T-helper 17 cell (primary cell): ENCODE measurements at regions not wholly inside any gene's neighbourhood (a gene's known extent, or its start where the extent isn't known, plus 50 kb on each side); places are given as distances from the start of the nearest gene placed in this dataset.
"Not testable (repeated sequence)": the region's sequence is repeated elsewhere in the genome, so short reads cannot be mapped to it uniquely, and the experiment has no call there.

Experiments used
- ATAC-seq: fragments of 150-1000 bp; cut with Tn5 transposase; 2 replicates; pipeline ENCODE4 v1.10.0; 2021; ENCODE audit warnings: mild to moderate bottlenecking, moderate library complexity
- DNase-seq, 3 donors: peaks; one replicate each; pipeline versions ENCODE4 v3.0.0 to v3.0.0-alpha.2; 2020 to 2021
- H3K9me3 ChIP-seq: one replicate; pipeline ENCODE4 v1.7.0; 2013; ENCODE audit warnings: low read length, mild to moderate bottlenecking; ENCODE audit not compliant: control insufficient read depth, poor library complexity, severe bottlenecking
- H3K27ac Mint-ChIP-seq: one replicate; pipeline ENCODE4 v1.8.0; 2022; ENCODE audit warnings: mild to moderate bottlenecking, moderate library complexity, mixed read lengths
- H3K27me3 Mint-ChIP-seq: one replicate; pipeline ENCODE4 v1.8.0; 2022; ENCODE audit warnings: mixed read lengths
- H3K36me3 Mint-ChIP-seq: one replicate; pipeline ENCODE4 v1.8.0; 2022; ENCODE audit warnings: low read depth, mixed read lengths
- H3K4me1 Mint-ChIP-seq: one replicate; pipeline ENCODE4 v1.8.0; 2022; ENCODE audit warnings: mild to moderate bottlenecking, mixed read lengths
- H3K4me3 Mint-ChIP-seq: one replicate; pipeline ENCODE4 v1.8.0; 2022; ENCODE audit warnings: mild to moderate bottlenecking, moderate library complexity, mixed read lengths

DNA sequence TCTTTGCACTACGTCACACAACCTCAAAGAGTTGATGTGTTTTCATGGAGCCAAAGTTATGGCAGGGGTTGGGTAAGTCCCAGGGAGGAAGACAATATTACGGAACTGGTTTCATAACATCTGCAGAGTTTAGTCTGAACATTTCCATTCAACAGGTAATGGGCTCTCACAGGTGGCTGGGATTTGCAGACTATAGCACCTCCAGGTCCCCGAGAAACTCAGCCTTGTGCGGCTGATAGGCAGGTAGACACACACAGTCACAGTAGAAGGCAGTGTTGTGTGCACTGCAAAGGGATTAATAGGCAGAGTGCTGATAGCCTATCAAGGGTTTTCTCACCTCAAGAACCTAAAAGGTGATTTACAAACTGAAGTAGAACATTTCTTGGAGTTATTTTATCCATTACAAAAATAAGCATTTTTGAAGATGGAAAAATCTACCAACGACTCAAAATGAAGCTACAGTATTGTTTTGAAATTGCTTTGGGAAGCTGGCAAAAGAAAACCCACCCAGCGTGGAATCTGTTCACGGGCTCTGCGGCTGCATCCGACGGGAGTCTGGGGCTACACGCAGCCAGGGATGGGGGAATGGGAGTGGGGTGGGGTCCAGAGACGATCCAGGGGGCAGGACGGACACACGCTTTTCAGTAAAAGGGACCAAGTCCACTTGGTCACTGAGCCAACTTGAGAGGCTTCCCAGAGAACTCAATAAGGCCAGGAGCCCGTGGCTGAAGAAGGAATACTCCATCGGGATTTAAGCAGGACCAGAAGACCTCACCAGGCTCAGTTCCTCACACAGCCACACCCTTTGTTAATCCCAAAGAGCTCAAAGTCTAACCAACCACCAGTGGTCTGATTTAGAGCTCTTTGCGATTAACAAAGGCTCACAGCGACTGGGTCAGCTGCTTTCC lies 82.9 kb downstream of the CHRNA1 start:
- H3K36me3 Mint-ChIP-seq: no peaks in the 10 kb centered on the region
- H3K27me3 Mint-ChIP-seq: no peaks in the 10 kb centered on the region
- H3K27ac Mint-ChIP-seq: peak overlapping the region; percentile 73
- H3K9me3 ChIP-seq: no peaks in the 10 kb centered on the region
- ATAC-seq (no peak), DNase-seq (no peak)
- peak overlapping the region; percentile 88 for H3K4me3 Mint-ChIP-seq
- H3K4me1 Mint-ChIP-seq: peaks cover 41% of the 10 kb centered on the region

DNA sequence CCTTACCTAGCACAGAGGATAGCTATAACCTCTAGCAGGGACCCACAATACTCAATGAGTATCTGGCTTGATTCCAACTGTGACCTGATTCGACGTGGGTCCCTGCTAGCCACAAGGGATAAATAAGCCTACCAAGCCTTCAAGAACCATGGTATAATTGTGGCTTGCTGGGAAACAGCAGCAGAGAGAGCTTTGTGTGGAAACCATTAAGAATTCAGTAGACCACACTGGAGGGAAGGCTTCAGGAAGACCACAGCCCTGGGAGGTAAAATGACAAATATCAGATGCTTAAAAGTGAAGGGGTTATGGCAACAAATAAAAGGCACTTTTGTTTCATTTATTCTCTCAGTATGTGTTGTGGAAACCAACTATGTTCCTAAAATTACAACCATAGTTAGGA lies 82.6 kb upstream of the WIPF1 start:
- no peak for DNase-seq

DNA sequence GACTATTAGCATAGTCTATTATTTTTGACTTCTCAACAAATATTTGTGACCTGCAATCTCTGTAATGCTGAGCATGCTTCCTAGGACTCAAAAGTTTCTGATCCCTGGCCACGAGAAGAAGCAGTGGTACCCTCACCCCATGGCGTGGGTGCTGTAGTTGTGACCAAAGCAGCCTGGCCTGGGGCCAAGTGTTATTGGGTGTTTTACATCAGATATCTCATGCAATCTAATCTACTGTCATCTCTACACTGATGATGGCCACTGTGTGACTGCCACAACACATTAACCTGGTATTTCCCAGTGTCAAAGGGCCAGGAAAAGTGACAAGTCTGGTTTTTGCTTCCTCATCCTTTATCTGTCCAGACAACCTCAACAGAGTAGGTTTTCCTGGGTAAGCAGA lies 80.8 kb upstream of the WIPF1 start:
- no peak overlapping the region for H3K4me3 Mint-ChIP-seq
- no peaks in the 10 kb centered on the region for H3K36me3 Mint-ChIP-seq
- H3K9me3 ChIP-seq: no peaks in the 10 kb centered on the region
- H3K4me1 Mint-ChIP-seq: peaks cover 35% of the 10 kb centered on the region
- no peaks in the 10 kb centered on the region for H3K27me3 Mint-ChIP-seq
- ATAC-seq: no peak
- peak overlapping the region; percentile 53 for H3K27ac Mint-ChIP-seq
- DNase-seq: no peak

More for the DNA sequence above, 82.6 kb upstream of the WIPF1 start:
- no peaks in the 10 kb centered on the region for H3K9me3 ChIP-seq
- no peaks in the 10 kb centered on the region for H3K36me3 Mint-ChIP-seq
- peaks cover 43% of the 10 kb centered on the region for H3K4me1 Mint-ChIP-seq
- ATAC-seq: no peak
- H3K27ac Mint-ChIP-seq: no peak overlapping the region
- no peaks in the 10 kb centered on the region for H3K27me3 Mint-ChIP-seq
- H3K4me3 Mint-ChIP-seq: peak overlapping the region; percentile 63

DNA sequence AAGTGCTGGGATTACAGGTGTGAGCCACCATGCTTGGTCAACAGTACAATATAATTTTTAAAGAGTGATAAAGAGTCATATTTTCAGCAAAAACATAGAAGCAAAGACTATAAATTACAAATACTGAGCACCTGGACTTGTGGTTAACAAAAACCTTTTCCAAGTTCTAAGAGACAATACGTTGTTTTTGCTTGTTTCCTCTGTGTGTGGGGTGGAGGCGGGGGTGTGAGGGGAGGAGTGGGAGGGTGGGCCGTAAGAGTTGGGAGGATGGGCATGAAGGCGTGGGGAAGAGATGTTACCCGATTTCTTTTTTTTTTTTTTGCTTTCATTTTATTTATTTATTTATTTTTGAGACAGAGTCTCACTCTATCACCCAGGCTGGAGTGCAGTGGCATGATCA lies 78.0 kb upstream of the WIPF1 start:
- Mint-ChIP-seq H3K27me3 (no peaks in the 10 kb centered on the region), H3K4me1 (peaks cover 27% of the 10 kb centered on the region), H3K4me3 (no peak overlapping the region), H3K36me3 (no peaks in the 10 kb centered on the region), H3K27ac (no peak overlapping the region)
- ATAC-seq (peak; percentile 28), DNase-seq (no peak)
- no peaks in the 10 kb centered on the region for H3K9me3 ChIP-seq

DNA sequence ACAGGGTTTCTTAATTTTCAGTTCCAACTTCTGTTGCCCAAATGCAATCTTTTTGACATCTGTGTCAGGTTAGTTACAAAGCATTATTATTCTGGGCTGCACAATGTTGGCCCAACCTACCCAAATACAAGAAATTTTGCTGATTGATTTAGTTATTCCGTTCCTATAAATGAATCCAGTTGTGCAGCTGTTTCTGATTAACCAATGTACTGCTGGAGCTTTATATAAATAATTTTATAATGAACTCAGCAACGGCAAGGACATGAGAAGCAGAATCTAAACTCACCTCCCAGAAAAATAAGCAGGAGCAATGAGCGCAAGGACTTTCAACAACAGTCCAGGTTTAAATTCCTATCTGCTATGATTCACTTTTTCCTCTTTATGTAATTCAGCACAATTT lies 76.3 kb upstream of the WIPF1 start:
- H3K27me3 Mint-ChIP-seq: no peaks in the 10 kb centered on the region
- peaks cover 19% of the 10 kb centered on the region for H3K4me1 Mint-ChIP-seq
- ATAC-seq: no peak
- H3K27ac Mint-ChIP-seq: no peak overlapping the region
- no peak for DNase-seq
- H3K36me3 Mint-ChIP-seq: no peaks in the 10 kb centered on the region
- no peaks in the 10 kb centered on the region for H3K9me3 ChIP-seq
- H3K4me3 Mint-ChIP-seq: no peak overlapping the region

DNA sequence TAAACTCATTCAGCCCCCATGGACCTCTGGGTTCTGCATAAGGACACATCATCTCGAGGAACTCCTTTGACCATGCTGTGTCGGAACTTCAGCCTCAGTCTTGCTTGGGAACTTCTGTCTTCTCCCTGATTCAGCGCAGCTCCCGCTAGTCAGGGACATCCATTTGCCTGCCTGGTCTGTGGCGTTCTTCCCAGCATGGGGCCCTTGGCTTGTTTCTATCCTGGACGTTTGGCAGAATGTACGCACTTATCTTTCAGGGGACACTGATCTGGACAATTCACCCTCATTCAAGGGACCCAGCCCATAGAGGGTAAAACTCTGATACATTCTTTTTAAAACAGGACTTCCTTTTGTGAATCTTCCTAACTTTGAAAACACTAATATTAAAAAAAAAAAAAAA lies 75.8 kb upstream of the WIPF1 start:
- no peak for DNase-seq
- Mint-ChIP-seq H3K27me3 (no peaks in the 10 kb centered on the region), H3K36me3 (no peaks in the 10 kb centered on the region), H3K4me1 (peaks cover 17% of the 10 kb centered on the region), H3K27ac (no peak overlapping the region), H3K4me3 (no peak overlapping the region)
- no peak for ATAC-seq
- no peaks in the 10 kb centered on the region for H3K9me3 ChIP-seq

DNA sequence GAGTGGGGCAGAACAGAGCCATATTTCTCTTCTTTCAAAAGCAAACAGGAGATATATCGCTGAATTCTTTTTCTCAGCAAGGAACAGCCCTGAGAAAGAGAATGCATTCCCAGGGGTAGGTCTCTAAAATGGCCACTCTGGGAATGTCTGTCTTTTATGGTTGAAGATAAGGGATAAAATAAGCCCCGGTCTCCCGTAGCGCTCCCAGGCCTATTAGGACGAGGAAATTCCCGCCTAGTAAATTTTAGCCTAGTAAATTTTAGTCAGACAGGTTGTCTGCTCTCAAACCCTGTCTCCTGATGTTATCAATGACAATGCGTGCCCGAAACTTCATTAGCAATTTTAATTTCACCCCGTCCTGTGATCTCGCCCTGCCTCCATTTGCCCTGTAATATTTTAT lies 73.9 kb upstream of the WIPF1 start:
- not testable (repeated sequence) for H3K4me1 Mint-ChIP-seq, H3K9me3 ChIP-seq, DNase-seq, H3K4me3 Mint-ChIP-seq, H3K36me3 Mint-ChIP-seq, H3K27me3 Mint-ChIP-seq, H3K27ac Mint-ChIP-seq, ATAC-seq

DNA sequence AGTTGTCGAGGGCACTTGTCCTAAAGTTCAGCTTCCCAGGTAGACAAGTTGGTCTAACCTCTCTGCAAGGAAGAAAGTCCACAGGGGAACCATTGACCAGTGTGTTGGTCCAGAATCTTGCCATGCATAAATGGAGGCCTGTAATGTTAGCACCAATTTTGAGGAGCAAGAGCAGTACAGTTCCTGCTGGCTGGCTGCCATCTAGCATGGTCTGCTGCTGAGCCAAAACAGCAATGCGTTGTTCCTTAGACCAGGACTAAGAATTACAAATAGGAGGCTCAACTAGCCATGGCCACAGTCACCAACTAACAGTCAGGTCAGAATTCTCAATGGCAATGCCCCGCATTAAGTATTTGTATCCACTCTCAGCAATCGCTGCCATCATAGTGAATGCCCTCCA lies 72.8 kb upstream of the WIPF1 start:
- ATAC-seq: no peak
- DNase-seq: no peak
- H3K4me3 Mint-ChIP-seq: no peak overlapping the region
- H3K27me3 Mint-ChIP-seq: no peaks in the 10 kb centered on the region
- no peak overlapping the region for H3K27ac Mint-ChIP-seq
- no peaks in the 10 kb centered on the region for H3K9me3 ChIP-seq
- peaks cover 5% of the 10 kb centered on the region for H3K4me1 Mint-ChIP-seq
- no peaks in the 10 kb centered on the region for H3K36me3 Mint-ChIP-seq

DNA sequence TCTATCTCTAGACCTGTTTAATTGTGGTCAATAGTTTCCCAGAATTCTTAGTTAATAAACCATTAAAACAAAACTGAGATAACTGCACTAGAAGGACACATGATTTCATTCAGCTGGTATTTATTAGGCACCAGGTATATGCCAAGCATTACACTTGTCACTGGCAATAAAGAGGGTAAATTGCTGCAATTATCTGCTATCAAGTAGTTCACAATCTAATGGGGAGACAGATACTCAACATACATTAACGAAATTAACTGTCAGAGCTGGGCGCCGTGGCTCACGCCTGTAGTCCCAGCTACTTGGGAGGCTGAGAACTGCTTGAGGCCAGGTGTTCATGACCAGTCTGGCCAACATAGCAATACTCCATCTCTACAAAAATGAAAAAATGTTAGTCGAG lies 71.7 kb upstream of the WIPF1 start:
- no peak for DNase-seq
- Mint-ChIP-seq H3K4me3 (no peak overlapping the region), H3K4me1 (peaks cover 5% of the 10 kb centered on the region), H3K27me3 (no peaks in the 10 kb centered on the region), H3K27ac (no peak overlapping the region), H3K36me3 (no peaks in the 10 kb centered on the region)
- ATAC-seq: no peak
- no peaks in the 10 kb centered on the region for H3K9me3 ChIP-seq

DNA sequence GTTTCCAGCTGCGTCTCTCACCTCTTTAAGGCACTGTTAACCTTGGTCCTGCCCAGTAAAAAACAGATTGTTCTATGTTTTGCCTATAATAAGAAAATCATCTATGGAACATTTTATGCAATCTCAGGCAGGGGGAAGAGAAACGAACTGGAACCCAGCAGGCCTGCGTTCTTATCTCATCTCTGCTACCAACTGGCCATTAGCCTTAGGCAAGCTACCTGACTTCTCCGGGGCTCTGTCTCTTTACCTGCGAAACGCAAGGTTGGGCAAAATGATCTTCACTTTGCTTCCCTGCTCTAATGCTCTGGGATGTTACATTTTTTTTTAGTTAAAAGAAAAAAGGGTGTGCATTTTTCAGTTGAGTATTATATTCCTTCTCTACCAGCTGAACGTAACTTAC lies 70.5 kb upstream of the WIPF1 start:
- DNase-seq (no peak), ATAC-seq (no peak)
- peaks cover 5% of the 10 kb centered on the region for H3K4me1 Mint-ChIP-seq
- H3K36me3 Mint-ChIP-seq: no peaks in the 10 kb centered on the region
- H3K27me3 Mint-ChIP-seq: no peaks in the 10 kb centered on the region
- no peaks in the 10 kb centered on the region for H3K9me3 ChIP-seq
- H3K4me3 Mint-ChIP-seq: no peak overlapping the region
- no peak overlapping the region for H3K27ac Mint-ChIP-seq

DNA sequence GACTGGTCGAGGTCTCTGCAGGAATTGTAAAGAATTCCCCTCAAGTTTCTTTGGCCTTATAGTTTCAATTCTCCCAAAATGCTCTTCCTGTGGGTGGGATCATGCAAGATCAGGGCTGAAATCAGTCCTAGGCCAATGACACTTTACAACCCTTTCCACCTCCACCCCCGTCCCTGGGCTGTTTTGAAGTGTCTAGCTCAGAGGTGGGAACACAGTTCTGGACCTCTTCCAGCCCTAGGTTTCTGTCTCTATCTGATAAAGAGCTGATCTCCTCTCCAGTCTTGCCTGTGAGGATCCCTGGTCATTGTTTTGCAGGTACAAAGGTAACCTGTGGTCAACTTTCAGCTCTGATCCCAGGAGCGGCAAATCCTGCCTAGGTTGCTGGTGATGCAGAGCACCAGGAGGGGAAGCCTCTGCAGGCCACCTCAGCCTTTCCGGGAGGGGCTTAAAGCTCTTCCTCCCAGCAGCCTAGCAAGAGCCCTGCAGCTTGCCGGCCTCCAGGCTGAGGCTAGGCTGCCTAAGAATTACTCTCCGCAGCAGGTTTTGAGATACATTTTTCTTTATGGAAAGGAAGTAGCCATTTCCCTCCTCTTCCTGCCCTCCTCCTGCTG lies 69.8 kb upstream of the WIPF1 start:
- Mint-ChIP-seq H3K36me3 (no peaks in the 10 kb centered on the region), H3K4me1 (peaks cover 5% of the 10 kb centered on the region), H3K4me3 (no peak overlapping the region), H3K27me3 (no peaks in the 10 kb centered on the region), H3K27ac (no peak overlapping the region)
- ATAC-seq (no peak), DNase-seq (no peak)
- no peaks in the 10 kb centered on the region for H3K9me3 ChIP-seq

DNA sequence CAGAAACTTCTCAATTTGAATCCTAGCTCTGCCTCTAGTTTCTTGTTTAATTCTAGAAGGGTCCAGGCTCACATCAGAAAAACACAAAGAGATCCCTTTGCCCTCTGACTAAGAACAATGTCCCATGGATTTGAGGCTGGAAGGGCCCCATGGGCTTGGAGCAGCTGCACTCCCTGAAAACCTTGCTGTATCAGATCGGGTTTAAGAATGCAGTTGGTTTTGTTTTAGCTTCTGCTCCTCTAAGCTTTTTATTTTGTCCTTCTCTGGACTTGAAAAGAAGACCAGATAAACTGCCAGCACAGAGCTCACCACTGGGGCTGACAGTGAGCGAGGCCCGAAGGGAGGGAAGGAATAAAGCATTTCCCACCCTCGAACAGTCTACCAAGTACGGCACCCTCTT lies 69.2 kb upstream of the WIPF1 start:
- ATAC-seq: no peak
- Mint-ChIP-seq H3K36me3 (no peaks in the 10 kb centered on the region), H3K27ac (no peak overlapping the region), H3K4me3 (no peak overlapping the region), H3K27me3 (no peaks in the 10 kb centered on the region), H3K4me1 (peaks cover 5% of the 10 kb centered on the region)
- DNase-seq: no peak
- no peaks in the 10 kb centered on the region for H3K9me3 ChIP-seq

DNA sequence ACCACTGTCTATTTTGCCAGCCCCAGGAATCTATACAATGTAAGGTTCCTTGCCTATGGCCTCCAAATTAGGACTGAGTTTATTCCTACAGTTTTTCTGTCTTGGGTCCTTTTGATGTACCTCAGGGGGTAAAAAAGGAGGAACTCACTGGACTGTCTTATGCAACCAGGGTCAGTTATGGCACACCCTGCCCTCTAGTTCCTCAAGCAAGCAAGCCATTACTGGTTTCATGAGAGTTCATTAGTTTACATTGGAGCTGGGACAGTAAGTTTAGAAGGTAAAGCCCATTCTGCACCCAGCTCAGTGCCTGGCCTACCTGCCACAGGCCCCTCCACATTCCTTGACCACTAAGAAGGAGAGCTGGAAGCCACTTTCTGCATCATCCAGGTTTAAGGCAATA lies 68.7 kb upstream of the WIPF1 start:
- Mint-ChIP-seq H3K4me1 (peaks cover 8% of the 10 kb centered on the region), H3K27ac (no peak overlapping the region), H3K4me3 (no peak overlapping the region), H3K27me3 (no peaks in the 10 kb centered on the region), H3K36me3 (peaks cover 2% of the 10 kb centered on the region)
- ATAC-seq (no peak), DNase-seq (no peak)
- no peaks in the 10 kb centered on the region for H3K9me3 ChIP-seq
